ENCODE measurements at regions not wholly inside any gene's neighbourhood (a gene's known extent, or its start where the extent isn't known, plus 50 kb on each side); places are given as distances from the start of the nearest gene placed in this dataset.

DNA sequence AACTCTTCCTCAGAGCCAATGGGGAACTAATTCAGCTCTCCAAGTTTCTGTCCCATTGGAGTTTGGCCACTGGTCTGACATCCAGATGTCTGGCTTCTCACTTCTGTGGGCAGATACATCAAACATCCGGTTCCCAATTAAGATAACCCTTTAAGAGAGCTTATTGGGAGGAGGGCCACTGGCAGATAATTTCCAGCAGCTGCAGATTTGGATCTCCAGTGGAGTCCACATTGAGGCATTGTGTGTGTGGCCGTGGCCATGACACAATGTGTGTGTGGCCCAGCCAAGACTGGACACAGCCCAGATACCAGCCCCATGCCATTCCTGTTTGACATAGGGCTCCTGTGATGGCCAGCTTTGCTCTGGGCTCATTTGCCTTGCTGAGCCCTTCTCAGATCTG, 110.5 kb upstream of the MAP1B start:
- TF ChIP-seq GATA2 (IDR thresholded peaks at IDR 0.05; ENCODE audit: low read depth, low read length): peak; percentile 59
- no peak for TF ChIP-seq GATA3 (IDR thresholded peaks at IDR 0.05; ENCODE audit: low read depth, low read length)

All from SH-SY5Y (cell line).